HG03064 (cell line): ENCODE measurements at regions not wholly inside any gene's neighbourhood (a gene's known extent, or its start where the extent isn't known, plus 50 kb on each side); places are given as distances from the start of the nearest gene placed in this dataset.

ENCODE experiments used
- ATAC-seq: cut with Tn5 transposase; IDR thresholded peaks from one replicate; pipeline ENCODE4 v1.9.1; 2021; ENCODE audit warnings: low read depth; ENCODE audit not compliant: unreplicated experiment

GRCh38 chr2:234211797-234212196, 161.3 kb downstream of the SPP2 start:
- no peak for ATAC-seq

GRCh38 chr2:234206738-234207137, 156.2 kb downstream of the SPP2 start:
- ATAC-seq = no peak

GRCh38 chr2:234204480-234204879, 154.0 kb downstream of the SPP2 start:
- ATAC-seq = no peak

DNA sequence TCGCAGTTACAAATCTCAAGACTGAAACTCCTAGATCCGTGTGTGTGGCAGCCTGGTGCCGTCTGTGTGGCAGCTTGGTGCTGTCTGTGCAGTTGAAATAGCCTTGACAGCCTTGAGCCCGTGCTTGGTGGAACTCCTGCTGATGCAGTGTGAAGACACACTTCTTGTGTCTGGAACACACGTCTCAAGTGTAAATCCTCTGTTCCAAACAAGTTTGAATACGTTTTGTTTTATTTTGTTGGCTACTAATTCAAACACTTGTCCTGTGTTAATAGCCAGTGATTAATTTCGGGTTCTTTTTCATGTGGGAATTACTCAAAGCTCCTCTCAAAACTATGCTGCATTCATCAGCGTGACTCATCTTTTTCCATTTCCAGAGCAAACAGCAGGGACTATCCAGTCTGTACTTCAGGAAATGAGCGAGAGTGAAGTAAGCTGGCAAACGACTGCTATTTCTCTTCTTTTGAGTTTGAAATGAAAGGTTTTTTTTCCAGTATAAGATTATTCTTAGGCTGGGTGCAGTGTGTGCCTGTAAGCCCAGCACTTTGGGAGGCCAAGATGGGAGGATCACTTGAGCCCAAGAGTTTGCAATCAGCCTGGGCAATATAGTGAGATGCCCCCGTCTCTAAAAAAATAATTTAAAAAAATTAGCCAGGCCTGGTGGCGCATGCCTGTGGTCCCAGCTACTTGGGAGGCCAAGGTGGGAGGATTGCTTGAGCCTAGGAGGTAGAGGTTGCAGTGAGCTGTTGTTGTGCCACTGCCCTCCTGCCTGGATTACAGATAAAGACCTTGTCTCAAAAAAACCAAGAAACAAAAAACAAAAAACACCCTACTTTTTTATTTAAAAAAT, 152.9 kb downstream of the SPP2 start:
- no peak for ATAC-seq

- ATAC-seq = no peak
Measured at GRCh38 chr2:234202601-234203000, 152.1 kb downstream of the SPP2 start.

GRCh38 chr2:234199996-234200395, 149.5 kb downstream of the SPP2 start:
- ATAC-seq = no peak

DNA sequence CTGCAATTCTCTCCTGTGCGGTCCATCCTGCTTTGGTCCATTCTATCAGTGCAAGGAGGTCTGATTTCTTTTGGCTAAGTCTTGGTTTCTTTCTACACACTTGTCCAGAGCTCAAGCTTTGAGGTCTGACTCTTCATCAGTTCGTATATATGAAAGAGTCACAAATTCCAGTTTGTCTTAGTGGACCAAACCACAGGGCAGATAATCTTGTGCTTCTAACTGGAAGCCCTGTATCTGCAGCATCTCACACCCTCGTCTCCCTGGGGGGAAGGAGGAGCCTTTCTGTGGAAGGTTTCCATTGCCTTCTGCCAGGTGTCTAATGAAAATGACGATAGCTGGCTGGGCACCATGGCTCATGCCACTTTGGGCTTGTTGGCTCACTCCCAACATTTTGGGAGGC, 148.5 kb downstream of the SPP2 start:
- no peak for ATAC-seq

GRCh38 chr2:234195516-234195915, 145.0 kb downstream of the SPP2 start:
- no peak for ATAC-seq

DNA sequence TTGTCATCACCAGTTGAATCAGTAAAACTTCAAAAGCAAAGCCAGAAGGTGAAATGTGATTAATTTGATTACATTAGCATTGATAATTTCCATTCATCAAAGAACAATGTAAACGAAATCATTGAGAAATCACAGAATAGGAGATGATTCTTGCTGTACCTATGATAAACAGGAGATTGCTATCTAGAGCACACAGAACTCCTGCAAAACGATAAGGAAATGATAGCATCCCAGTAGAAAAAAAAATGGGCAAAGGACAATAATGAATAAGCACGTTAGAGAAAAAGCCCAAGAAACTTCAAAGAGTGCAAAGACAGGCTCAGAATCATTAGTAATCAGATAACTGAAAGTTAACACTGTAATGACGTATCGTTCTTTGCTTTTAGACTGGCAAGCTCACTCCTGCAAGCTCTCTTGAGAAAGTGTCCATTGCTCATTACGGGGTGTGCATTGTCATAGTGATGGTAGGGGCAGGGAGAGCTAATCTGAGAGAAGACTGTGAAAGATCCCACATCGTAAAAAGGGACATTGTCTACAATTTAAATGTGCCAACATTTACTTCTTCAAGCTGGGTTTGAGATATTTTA, 143.6 kb downstream of the SPP2 start:
- no peak for ATAC-seq

DNA sequence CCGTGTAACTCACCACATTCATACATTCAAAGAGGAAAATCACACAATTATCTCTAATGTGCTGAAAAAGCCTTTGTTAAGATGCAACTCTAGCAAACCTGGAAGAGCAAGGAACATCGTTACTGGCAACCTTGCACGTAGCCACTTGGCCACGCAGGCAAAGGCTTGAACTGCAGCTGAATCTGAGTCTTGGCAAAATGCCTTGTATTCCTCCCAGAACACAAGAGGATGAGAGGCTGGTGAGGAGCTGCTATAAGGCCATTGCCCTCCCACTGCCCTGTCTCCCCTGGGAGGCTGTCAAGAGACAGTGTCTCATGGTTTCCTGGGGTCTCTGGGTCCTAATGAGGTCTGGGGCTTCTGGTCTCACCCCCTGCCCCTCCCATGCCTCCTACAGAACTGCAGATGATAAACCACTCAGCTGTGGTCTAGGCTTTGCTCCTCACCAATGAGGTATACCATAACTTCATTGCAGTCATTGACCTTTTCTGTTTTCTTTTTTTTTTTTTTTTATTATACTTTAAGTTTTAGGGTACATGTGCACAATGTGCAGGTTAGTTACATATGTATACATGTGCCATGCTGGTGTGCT, 141.4 kb downstream of the SPP2 start:
- ATAC-seq = no peak

DNA sequence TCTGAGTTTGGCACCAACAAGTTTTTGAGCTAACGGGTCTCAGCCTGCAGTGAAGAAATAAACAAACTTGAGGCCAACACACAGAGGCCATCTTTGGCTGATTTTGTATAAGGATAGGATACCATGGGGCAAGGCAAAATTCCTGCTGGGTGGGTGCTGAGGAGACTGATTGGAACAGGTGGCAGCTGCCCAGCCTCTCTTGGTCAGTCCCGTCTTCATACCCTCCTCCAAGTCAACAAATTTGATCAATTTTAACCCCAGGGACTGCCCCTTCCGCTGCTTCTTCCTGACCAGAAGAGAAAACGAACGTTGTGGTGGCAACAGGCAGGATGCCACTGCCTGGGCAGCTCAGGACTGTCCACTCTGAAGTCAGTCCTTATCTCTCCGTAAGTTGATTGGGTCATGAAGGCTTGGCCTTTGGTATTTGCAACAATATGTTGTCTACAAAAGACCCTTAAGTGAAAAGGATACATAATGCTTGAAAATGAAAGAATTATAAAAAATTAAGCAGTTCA, 139.3 kb downstream of the SPP2 start:
- no peak for ATAC-seq

DNA sequence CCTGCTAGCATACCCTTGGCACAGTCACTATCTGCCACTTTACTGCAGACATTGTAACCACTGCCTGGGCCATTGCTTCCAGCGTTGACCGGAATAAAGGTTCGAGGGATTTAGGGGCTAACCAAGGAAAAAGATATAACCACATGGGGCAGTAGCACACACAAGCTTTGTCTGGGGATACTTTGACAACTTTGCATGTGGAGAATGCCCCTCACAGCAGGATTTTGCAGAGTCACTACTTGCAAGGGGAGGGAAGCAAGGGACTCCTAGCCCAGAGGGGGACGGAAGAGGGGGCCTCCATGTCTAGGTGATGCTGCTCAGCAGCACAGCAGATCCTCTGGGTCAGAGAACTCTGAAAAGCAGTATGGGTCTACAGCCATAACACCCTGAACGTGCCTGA, 138.7 kb downstream of the SPP2 start:
- no peak for ATAC-seq

DNA sequence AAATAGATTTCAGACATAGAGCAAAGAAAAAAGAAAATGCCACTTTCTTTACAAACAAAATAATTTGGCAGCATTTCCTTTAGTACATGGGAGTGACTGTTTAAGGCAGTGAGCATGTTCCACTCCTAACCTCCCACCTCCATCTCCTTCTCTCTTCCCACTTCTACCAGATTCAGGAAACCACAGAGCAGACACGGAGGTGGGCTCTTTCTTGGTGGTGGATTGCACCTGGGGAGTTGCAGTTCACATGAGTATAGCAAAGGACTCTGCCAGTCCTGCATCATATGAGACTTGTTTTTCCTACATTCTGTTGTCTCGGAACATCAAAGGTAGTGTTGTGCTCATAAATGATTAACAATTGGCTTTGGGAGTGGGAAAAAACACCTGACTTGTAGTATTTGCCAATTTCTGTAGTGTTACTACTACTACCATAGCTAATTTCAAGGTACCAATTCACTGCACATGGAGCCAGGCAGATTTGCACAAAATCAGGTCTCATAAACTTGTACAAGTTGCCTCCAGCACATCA, 137.2 kb downstream of the SPP2 start:
- no peak for ATAC-seq

GRCh38 chr2:234181121-234181520, 130.6 kb downstream of the SPP2 start:
- no peak for ATAC-seq

GRCh38 chr2:234179031-234179363, 128.5 kb downstream of the SPP2 start:
- ATAC-seq = no peak

DNA sequence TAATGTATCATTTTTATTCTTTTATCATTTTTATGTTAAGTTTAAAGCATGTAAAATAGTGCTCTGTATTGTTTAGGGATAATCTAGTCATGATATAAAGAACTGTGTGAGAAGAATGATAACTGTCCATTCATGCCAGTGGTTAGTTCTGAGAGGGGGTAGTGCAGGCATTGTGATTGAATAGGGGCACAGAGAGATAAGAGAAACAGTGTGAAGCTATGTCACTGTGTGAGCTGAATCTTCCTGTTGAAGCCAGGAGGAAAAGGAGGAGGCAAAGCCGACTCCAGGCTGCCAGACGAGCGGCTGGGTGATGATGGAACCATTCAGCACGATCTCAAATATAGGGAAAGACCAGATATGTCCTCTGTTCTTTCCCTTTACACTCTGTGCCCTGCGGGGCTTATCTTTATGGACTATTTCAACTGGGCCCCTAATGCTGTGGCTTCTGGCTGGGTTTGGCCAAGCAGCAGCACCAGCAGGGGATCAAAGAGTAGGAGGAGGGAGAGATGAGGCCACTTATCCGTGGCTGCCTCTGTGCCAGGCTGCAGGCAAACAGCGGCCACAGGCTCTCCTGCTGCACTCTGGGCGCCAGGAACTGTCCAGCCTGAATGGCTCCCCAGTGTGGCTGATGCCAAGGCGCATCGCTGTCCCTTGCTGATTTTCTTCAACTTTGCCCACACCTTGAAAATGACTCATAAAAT, 128.0 kb downstream of the SPP2 start:
- no peak for ATAC-seq

GRCh38 chr2:234175649-234176048, 125.1 kb downstream of the SPP2 start:
- no peak for ATAC-seq

DNA sequence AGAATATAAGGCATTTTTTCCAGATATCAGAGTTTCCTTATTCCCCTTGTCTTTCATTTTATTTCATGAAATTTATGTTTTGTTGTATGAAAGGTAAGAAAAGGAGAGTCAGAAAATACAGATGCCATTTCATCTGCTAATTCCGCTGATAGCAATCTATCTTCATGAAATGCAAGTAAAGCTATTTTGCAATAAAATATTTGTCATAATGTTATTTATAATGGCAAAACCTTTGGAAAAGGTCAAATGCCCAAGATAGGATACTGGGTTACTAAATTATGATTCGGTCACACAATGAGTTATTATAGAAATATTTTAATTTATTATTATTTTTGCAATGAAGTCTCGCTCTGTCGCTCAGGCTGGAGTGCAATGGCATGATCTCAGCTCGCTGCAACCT, 124.2 kb downstream of the SPP2 start:
- ATAC-seq = no peak

GRCh38 chr2:234172532-234172931, 122.0 kb downstream of the SPP2 start:
- no peak for ATAC-seq

GRCh38 chr2:234172066-234172465, 121.6 kb downstream of the SPP2 start:
- ATAC-seq = no peak

DNA sequence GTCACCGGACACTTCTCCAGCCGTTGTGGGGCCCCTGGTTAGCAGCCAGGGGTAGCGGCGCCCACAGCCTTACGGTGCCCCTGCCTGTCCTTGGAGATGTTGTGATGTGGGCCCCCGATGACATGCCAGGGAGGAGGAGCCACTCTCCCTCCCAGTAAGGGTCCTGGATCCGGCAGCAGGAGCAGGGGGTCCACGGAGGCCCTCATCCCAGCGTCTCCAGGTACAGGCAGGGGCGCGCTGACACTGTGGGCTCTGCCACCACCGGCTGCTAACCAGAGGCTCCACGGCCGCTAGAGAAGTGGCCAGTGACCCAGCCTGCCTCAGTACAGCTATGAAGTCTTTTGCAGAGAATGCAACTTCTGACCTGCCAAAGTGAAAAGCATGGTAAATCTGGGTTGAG, 121.2 kb downstream of the SPP2 start:
- no peak for ATAC-seq
